Mesenchymal stem cell (in vitro differentiated cells and primary cell): ENCODE measurements at regions not wholly inside any gene's neighbourhood (a gene's known extent, or its start where the extent isn't known, plus 50 kb on each side); places are given as distances from the start of the nearest gene placed in this dataset.
"Not testable (repeated sequence)": the region's sequence is repeated elsewhere in the genome, so short reads cannot be mapped to it uniquely, and the experiment has no call there.

ENCODE experiments used
- DNase-seq: peaks from one replicate; pipeline ENCODE4 v3.0.0-alpha.2; 2013
- H2AFZ ChIP-seq: one replicate; pipeline ENCODE4 v1.6.1; 2013; ENCODE audit warnings: low read depth, mild to moderate bottlenecking, control low read depth, inconsistent platforms, low read length, moderate library complexity
- H2AK5ac ChIP-seq: 2 replicates; pipeline ENCODE4 v1.6.1; 2013; ENCODE audit warnings: low read length, moderate library complexity, mild to moderate bottlenecking, inconsistent platforms; ENCODE audit not compliant: severe bottlenecking
- H2BK120ac ChIP-seq: one replicate; pipeline ENCODE4 v1.6.1; 2013; ENCODE audit warnings: low read depth, mild to moderate bottlenecking, inconsistent platforms, low read length, moderate library complexity
- H2BK12ac ChIP-seq, 2 experiments: one replicate each; pipeline ENCODE4 v1.6.1; 2013; ENCODE audit warnings: inconsistent platforms in 2 of 2, low read length in 2 of 2, mild to moderate bottlenecking in 2 of 2, moderate library complexity in 2 of 2, control low read depth in 1 of 2
- H2BK15ac ChIP-seq: one replicate; pipeline ENCODE4 v1.6.1; 2013; ENCODE audit warnings: mild to moderate bottlenecking, low read depth, inconsistent platforms; ENCODE audit not compliant: poor library complexity, severe bottlenecking
- H2BK5ac ChIP-seq: 2 replicates; pipeline ENCODE4 v1.6.1; 2013; ENCODE audit warnings: low read depth, mild to moderate bottlenecking, low read length, control low read depth, inconsistent platforms; ENCODE audit not compliant: poor library complexity, severe bottlenecking
- H3K14ac ChIP-seq, 2 experiments: one replicate each; pipeline ENCODE4 v1.6.1; 2013; ENCODE audit warnings: inconsistent platforms in 2 of 2, low read length in 2 of 2, control low read depth in 1 of 2, mild to moderate bottlenecking in 1 of 2, moderate library complexity in 1 of 2
- H3K18ac ChIP-seq, 2 experiments: one replicate each; pipeline ENCODE4 v1.6.1; 2013; ENCODE audit warnings: inconsistent platforms in 2 of 2, low read length in 2 of 2, control low read depth in 1 of 2, low read depth in 1 of 2, mild to moderate bottlenecking in 1 of 2
- H3K23ac ChIP-seq, 2 experiments: one replicate each; pipeline ENCODE4 v1.6.1; 2013; ENCODE audit warnings: inconsistent platforms in 2 of 2, low read length in 2 of 2, mild to moderate bottlenecking in 2 of 2, moderate library complexity in 2 of 2, control low read depth in 1 of 2
- H3K27ac ChIP-seq: 2 replicates; pipeline ENCODE4 v1.5.1; 2013; ENCODE audit warnings: mild to moderate bottlenecking, moderate library complexity, low read length, control low read depth, inconsistent platforms; ENCODE audit not compliant: poor library complexity, severe bottlenecking
- H3K27me3 ChIP-seq, 2 experiments: 2 replicates each; pipeline versions ENCODE4 v1.6.1 to v1.7.0; 2013; ENCODE audit warnings: low read length in 2 of 2, mild to moderate bottlenecking in 2 of 2, moderate library complexity in 2 of 2, control low read depth in 1 of 2, inconsistent platforms in 1 of 2; ENCODE audit not compliant: control insufficient read depth in 1 of 2, insufficient read depth in 1 of 2
- H3K36me3 ChIP-seq, 2 experiments: 2 replicates each; pipeline versions ENCODE4 v1.6.1 to v1.7.0; 2013; ENCODE audit warnings: low read length in 2 of 2, control low read depth in 1 of 2, inconsistent platforms in 1 of 2, low read depth in 1 of 2, mild to moderate bottlenecking in 1 of 2; ENCODE audit not compliant: insufficient read depth in 2 of 2, control insufficient read depth in 1 of 2
- H3K4ac ChIP-seq, 2 experiments: one replicate each; pipeline ENCODE4 v1.6.1; 2013; ENCODE audit warnings: inconsistent platforms in 2 of 2, low read length in 2 of 2, mild to moderate bottlenecking in 2 of 2, moderate library complexity in 2 of 2, control low read depth in 1 of 2, low read depth in 1 of 2
- H3K4me1 ChIP-seq: 2 replicates; pipeline ENCODE4 v1.6.1; 2013; ENCODE audit warnings: low read depth, low read length, control low read depth; ENCODE audit not compliant: control insufficient read depth, insufficient read depth
- H3K4me2 ChIP-seq: 2 replicates; pipeline ENCODE4 v1.6.1; 2013; ENCODE audit warnings: low read length, mild to moderate bottlenecking, inconsistent platforms; ENCODE audit not compliant: poor library complexity, severe bottlenecking
- H3K4me3 ChIP-seq, 2 experiments: 2 replicates each; pipeline versions ENCODE4 v1.5.1 to v1.7.0; 2013; ENCODE audit warnings: low read length in 2 of 2, mild to moderate bottlenecking in 2 of 2, control low read depth in 1 of 2, low read depth in 1 of 2; ENCODE audit not compliant: insufficient read depth in 1 of 2
- H3K79me1 ChIP-seq: replicated peaks from 2 replicates; pipeline ENCODE4 v1.6.1; 2013; ENCODE audit warnings: mild to moderate bottlenecking, control low read depth, low read length, inconsistent platforms; ENCODE audit not compliant: poor library complexity, severe bottlenecking
- H3K9ac ChIP-seq: 2 replicates; pipeline ENCODE4 v1.7.0; 2013; ENCODE audit warnings: mild to moderate bottlenecking, low read length, moderate library complexity
- H3K9me3 ChIP-seq: 2 replicates; pipeline ENCODE4 v1.7.0; 2013; ENCODE audit warnings: mild to moderate bottlenecking, low read length; ENCODE audit not compliant: control insufficient read depth
- H4K8ac ChIP-seq: one replicate; pipeline ENCODE4 v1.6.1; 2013; ENCODE audit warnings: inconsistent platforms, mild to moderate bottlenecking, low read length, moderate library complexity
- H4K91ac ChIP-seq: one replicate; pipeline ENCODE4 v1.6.1; 2013; ENCODE audit warnings: mild to moderate bottlenecking, low read length, inconsistent platforms
- WGBS: methylation state at CpG from one replicate; pipeline ENCODE4 v1.1.7; 2013; ENCODE audit warnings: mixed read lengths; 5-methylcytosine and 5-hydroxymethylcytosine counted together

DNA sequence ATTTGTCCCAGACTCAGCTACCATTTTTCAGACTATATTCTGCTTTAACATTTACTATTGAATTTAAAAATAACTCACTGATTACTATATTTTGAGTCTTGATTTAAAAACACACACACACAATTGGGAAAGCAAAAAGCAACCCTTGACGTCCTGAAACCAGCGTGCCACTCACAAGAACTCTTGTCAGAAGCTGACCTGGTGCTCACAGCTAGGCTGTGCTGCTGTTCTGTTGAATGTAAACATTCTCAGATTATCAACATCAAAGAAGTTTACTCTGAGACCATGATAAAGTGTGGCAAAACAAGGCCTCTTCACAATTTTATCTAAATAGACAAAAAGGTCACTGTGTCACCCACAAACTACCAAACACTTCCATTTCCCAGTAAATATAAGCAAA is 62.6 kb upstream of the CACNA2D1 start:
- DNase-seq, result peak; percentile 9
- H2AK5ac ChIP-seq, result no peak overlapping the region
- no peaks in the 10 kb centered on the region for H3K79me1 ChIP-seq
- no peaks in the 10 kb centered on the region for H3K36me3 ChIP-seq
- no peak overlapping the region for H2BK15ac ChIP-seq
- no peak overlapping the region for H3K4me2 ChIP-seq
- H3K4me1 ChIP-seq, result peaks cover 6% of the 10 kb centered on the region
- H2AFZ ChIP-seq, result no peak overlapping the region
- H3K9ac ChIP-seq, result peak overlapping the region; percentile 50
- H4K8ac ChIP-seq, result no peak overlapping the region
- no peak overlapping the region for H2BK12ac ChIP-seq
- WGBS, result 30% methylated on average over 2 of the region's 2 CpGs
- no peak overlapping the region for H3K4ac ChIP-seq
- H3K18ac ChIP-seq, result no peak overlapping the region
- no peak overlapping the region for H3K27ac ChIP-seq
- no peak overlapping the region for H2BK5ac ChIP-seq
- H3K23ac ChIP-seq, result no peak overlapping the region
- H3K27me3 ChIP-seq, result peaks cover 0 to 6% of the 10 kb centered on the region in 2 experiments
- no peaks in the 10 kb centered on the region for H3K9me3 ChIP-seq
- no peak overlapping the region for H2BK120ac ChIP-seq
- no peak overlapping the region for H3K4me3 ChIP-seq
- no peak overlapping the region for H3K14ac ChIP-seq
- no peak overlapping the region for H4K91ac ChIP-seq

DNA sequence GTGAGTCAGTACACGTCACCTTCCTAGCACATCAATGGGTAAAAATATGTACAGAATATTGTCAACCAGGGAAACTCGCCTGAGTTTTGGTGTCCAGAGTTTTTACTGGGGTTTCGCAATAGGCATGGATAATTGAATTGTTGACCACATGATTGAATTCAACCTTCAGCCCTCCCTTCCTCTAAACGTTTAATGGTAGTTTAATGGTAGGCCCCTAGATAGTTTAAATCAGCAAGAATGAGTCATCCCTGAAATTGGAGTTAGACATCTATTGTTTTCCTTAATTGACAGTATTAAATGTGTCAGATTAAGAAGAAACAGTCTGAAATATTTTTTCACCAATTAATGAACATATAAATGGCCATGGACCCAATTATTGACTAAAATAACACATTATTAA is 57.8 kb upstream of the CACNA2D1 start:
- Histone ChIP-seq H3K4me2 (no peak overlapping the region), H3K4ac (no peak overlapping the region), H3K36me3 (no peaks in the 10 kb centered on the region), H2BK15ac (no peak overlapping the region), H3K23ac (no peak overlapping the region), H3K79me1 (no peaks in the 10 kb centered on the region), H3K9ac (no peak overlapping the region), H4K91ac (no peak overlapping the region), H4K8ac (no peak overlapping the region), H2BK5ac (no peak overlapping the region), H3K9me3 (no peaks in the 10 kb centered on the region), H3K18ac (no peak overlapping the region), H3K4me1 (no peaks in the 10 kb centered on the region), H2AK5ac (no peak overlapping the region), H2AFZ (no peak overlapping the region), H3K14ac (no peak overlapping the region), H3K27me3 (no peaks in the 10 kb centered on the region), H2BK12ac (no peak overlapping the region), H3K4me3 (no peak overlapping the region), H3K27ac (no peak overlapping the region), H2BK120ac (no peak overlapping the region)
- WGBS, result 80% methylated on average over 2 of the region's 4 CpGs
- no peak for DNase-seq

DNA sequence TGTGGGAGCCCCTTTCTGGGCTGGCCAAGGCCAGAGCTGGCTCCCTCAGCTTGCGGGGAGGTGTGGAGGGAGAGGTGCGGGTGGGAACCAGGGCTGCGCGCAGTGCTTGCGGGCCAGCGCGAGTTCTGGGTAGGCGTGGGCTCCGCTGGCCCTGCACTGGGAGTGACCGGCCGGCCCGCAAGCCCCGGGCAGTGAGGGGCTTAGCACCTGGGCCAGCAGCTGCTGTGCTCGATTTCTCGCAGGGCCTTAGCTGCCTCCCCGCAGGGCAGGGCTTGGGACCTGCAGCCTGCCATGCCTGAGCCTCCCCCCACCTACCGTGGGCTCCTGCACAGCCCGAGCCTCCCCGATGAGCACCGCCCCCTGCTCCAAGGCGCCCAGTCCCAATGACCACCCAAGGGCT is 56.0 kb upstream of the CACNA2D1 start:
- H3K4me3 ChIP-seq, H3K27me3 ChIP-seq, H4K91ac ChIP-seq, H2AK5ac ChIP-seq, H3K4ac ChIP-seq, H3K79me1 ChIP-seq, H3K9me3 ChIP-seq, H3K23ac ChIP-seq, H3K18ac ChIP-seq, H3K36me3 ChIP-seq, H3K9ac ChIP-seq, H3K27ac ChIP-seq, H4K8ac ChIP-seq, DNase-seq, H2BK15ac ChIP-seq, H2BK120ac ChIP-seq, H3K14ac ChIP-seq, H3K4me2 ChIP-seq, H2AFZ ChIP-seq, H3K4me1 ChIP-seq, H2BK12ac ChIP-seq, H2BK5ac ChIP-seq: not testable (repeated sequence)
- 94% methylated on average over 21 of the region's 21 CpGs for WGBS

GRCh38 chr7:82494420-82494819 is 50.8 kb upstream of the CACNA2D1 start:
- Histone ChIP-seq H3K79me1 (no peaks in the 10 kb centered on the region), H2BK12ac (no peak overlapping the region), H2AFZ (no peak overlapping the region), H4K8ac (no peak overlapping the region), H3K36me3 (no peaks in the 10 kb centered on the region), H3K4me3 (no peak overlapping the region), H3K27me3 (no peaks in the 10 kb centered on the region), H2BK120ac (no peak overlapping the region), H3K23ac (no peak overlapping the region), H3K9ac (no peak overlapping the region), H3K4me2 (no peak overlapping the region), H4K91ac (no peak overlapping the region), H3K9me3 (no peaks in the 10 kb centered on the region), H3K4ac (no peak overlapping the region), H3K4me1 (no peaks in the 10 kb centered on the region), H2BK15ac (no peak overlapping the region), H2AK5ac (no peak overlapping the region), H3K27ac (no peak overlapping the region), H3K18ac (no peak overlapping the region), H2BK5ac (no peak overlapping the region), H3K14ac (no peak overlapping the region)
- no peak for DNase-seq
- 50% methylated on average over 1 of the region's 1 CpG for WGBS
